ENCODE measurements at regions not wholly inside any gene's neighbourhood (a gene's known extent, or its start where the extent isn't known, plus 50 kb on each side); places are given as distances from the start of the nearest gene placed in this dataset.

DNA sequence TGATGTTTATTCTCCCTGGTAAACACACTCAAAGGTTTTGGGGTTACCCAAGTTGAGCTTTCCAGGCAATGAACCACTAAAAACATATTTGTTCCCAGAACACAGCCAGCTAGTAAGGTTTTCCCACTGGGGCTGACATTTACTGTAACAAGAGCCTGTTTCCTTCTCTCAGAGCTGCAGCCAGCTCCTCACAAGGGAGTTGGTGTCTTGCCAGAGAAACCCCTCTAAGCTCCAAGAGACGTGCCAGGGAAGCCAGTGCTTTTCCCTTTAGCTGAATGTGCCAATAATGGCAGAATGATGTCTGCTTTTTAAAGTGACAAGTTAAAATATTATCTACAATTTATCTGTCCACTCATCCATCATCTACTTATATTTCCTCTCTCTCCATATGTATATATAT is 170.8 kb upstream of the RBFOX1 start (continued):
- TF ChIP-seq OSR1 (CRISPR knock-in tag; IDR thresholded peaks at IDR 0.05): no peak
- no peak for TF ChIP-seq ZNF8 (CRISPR knock-in tag; IDR thresholded peaks at IDR 0.05)
- no peak for TF ChIP-seq ESRRG (CRISPR knock-in tag; IDR thresholded peaks at IDR 0.05)
- TF ChIP-seq, protein P1, sequence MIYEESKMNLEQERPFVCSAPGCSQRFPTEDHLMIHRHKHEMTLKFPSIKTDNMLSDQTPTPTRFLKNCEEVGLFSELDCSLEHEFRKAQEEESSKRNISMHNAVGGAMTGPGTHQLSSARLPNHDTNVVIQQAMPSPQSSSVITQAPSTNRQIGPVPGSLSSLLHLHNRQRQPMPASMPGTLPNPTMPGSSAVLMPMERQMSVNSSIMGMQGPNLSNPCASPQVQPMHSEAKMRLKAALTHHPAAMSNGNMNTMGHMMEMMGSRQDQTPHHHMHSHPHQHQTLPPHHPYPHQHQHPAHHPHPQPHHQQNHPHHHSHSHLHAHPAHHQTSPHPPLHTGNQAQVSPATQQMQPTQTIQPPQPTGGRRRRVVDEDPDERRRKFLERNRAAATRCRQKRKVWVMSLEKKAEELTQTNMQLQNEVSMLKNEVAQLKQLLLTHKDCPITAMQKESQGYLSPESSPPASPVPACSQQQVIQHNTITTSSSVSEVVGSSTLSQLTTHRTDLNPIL (CRISPR knock-in tag; IDR thresholded peaks at IDR 0.05; ENCODE audit: low read depth): no peak
- no peak for TF ChIP-seq BACH2 (CRISPR knock-in tag; IDR thresholded peaks at IDR 0.05; ENCODE audit: borderline replicate concordance)

DNA sequence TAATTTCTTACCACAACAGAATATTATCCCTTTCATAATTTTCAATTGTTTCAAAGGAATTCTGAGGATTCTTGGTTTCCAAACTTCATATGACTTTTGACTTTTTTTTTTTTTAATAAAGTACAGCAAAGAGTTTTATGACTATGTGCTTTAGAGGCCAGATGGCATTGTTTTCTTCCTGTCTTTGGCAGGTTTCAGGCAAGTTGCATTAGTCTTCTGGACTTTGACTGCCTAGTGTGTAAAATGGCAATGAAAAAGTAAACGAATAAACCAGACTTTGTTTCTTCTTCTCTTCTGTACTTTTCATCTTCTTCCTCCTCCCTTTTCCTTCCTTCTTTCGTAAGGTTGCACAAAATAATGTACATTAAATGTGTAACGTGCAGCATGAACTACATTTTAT is 172.6 kb upstream of the RBFOX1 start:
- TF ChIP-seq CSDC2 (CRISPR knock-in tag; IDR thresholded peaks at IDR 0.05): no peak
- ATAC-seq: no peak

DNA sequence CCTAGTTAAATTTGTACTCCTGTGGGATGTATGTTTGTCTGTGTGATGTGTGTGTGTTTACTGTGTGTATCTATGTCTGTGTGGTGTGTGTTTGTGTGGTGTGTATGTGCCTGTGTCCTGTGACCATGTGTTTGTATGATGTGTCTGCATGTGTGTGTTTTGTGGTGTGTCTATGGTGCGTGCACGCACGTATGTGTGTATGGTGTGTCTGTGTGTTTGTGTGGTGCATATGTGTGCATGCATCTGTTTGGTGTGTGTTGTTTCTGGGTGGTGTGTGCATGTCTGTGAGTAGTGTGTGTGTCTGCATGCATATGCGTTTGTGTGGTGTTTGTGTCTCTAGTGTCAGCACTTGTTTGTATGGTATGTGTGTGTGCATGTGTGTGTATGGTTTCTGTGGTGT is 174.2 kb upstream of the RBFOX1 start:
- ATAC-seq: no peak

DNA sequence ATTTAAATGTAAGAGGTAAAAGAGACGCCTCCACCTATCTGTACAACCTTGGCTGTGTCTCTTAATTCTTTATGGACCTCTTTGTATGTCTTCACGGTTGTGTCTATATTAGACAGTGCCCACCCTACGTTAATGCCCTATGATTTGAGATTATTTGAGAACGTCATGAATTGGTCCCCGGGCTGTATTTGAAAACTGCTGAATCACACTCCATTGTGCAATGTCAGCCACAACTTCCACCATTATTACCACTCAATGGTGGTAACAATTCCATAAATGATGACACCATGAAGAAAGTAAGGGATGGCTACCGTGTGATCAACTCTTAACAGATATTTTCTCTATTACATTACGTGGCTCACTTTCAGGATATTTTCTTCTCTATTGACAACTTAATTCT is 182.4 kb upstream of the RBFOX1 start:
- ATAC-seq: no peak
- TF ChIP-seq, protein P2, sequence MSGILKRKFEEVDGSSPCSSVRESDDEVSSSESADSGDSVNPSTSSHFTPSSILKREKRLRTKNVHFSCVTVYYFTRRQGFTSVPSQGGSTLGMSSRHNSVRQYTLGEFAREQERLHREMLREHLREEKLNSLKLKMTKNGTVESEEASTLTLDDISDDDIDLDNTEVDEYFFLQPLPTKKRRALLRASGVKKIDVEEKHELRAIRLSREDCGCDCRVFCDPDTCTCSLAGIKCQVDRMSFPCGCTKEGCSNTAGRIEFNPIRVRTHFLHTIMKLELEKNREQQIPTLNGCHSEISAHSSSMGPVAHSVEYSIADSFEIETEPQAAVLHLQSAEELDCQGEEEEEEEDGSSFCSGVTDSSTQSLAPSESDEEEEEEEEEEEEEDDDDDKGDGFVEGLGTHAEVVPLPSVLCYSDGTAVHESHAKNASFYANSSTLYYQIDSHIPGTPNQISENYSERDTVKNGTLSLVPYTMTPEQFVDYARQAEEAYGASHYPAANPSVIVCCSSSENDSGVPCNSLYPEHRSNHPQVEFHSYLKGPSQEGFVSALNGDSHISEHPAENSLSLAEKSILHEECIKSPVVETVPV (CRISPR knock-in tag; IDR thresholded peaks at IDR 0.05): no peak
- TF ChIP-seq, protein P3, sequence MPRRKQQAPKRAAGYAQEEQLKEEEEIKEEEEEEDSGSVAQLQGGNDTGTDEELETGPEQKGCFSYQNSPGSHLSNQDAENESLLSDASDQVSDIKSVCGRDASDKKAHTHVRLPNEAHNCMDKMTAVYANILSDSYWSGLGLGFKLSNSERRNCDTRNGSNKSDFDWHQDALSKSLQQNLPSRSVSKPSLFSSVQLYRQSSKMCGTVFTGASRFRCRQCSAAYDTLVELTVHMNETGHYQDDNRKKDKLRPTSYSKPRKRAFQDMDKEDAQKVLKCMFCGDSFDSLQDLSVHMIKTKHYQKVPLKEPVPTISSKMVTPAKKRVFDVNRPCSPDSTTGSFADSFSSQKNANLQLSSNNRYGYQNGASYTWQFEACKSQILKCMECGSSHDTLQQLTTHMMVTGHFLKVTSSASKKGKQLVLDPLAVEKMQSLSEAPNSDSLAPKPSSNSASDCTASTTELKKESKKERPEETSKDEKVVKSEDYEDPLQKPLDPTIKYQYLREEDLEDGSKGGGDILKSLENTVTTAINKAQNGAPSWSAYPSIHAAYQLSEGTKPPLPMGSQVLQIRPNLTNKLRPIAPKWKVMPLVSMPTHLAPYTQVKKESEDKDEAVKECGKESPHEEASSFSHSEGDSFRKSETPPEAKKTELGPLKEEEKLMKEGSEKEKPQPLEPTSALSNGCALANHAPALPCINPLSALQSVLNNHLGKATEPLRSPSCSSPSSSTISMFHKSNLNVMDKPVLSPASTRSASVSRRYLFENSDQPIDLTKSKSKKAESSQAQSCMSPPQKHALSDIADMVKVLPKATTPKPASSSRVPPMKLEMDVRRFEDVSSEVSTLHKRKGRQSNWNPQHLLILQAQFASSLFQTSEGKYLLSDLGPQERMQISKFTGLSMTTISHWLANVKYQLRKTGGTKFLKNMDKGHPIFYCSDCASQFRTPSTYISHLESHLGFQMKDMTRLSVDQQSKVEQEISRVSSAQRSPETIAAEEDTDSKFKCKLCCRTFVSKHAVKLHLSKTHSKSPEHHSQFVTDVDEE (CRISPR knock-in tag; IDR thresholded peaks at IDR 0.05): no peak
- TF ChIP-seq, protein P4, sequence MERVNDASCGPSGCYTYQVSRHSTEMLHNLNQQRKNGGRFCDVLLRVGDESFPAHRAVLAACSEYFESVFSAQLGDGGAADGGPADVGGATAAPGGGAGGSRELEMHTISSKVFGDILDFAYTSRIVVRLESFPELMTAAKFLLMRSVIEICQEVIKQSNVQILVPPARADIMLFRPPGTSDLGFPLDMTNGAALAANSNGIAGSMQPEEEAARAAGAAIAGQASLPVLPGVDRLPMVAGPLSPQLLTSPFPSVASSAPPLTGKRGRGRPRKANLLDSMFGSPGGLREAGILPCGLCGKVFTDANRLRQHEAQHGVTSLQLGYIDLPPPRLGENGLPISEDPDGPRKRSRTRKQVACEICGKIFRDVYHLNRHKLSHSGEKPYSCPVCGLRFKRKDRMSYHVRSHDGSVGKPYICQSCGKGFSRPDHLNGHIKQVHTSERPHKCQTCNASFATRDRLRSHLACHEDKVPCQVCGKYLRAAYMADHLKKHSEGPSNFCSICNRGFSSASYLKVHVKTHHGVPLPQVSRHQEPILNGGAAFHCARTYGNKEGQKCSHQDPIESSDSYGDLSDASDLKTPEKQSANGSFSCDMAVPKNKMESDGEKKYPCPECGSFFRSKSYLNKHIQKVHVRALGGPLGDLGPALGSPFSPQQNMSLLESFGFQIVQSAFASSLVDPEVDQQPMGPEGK (CRISPR knock-in tag; IDR thresholded peaks at IDR 0.05; ENCODE audit: borderline replicate concordance): no peak
- TF ChIP-seq CSDC2 (CRISPR knock-in tag; IDR thresholded peaks at IDR 0.05) (no peak), ZNF70 (CRISPR knock-in tag; IDR thresholded peaks at IDR 0.05) (no peak)

More for the DNA sequence above, 174.2 kb upstream of the RBFOX1 start:
- TF ChIP-seq TOX (CRISPR knock-in tag; IDR thresholded peaks at IDR 0.05; ENCODE audit: borderline replicate concordance) (no peak), TCF4 (CRISPR knock-in tag; IDR thresholded peaks at IDR 0.05; ENCODE audit: borderline replicate concordance) (no peak), ZFP3 (CRISPR knock-in tag; IDR thresholded peaks at IDR 0.05) (no peak), BACH2 (CRISPR knock-in tag; IDR thresholded peaks at IDR 0.05; ENCODE audit: borderline replicate concordance) (no peak), GLIS3 (CRISPR knock-in tag; IDR thresholded peaks at IDR 0.05) (no peak), ZNF565 (CRISPR knock-in tag; conservative IDR thresholded peaks at IDR 0.05; ENCODE audit: low read depth) (no peak), ARNTL (CRISPR knock-in tag; IDR thresholded peaks at IDR 0.05; ENCODE audit: borderline replicate concordance, low read depth) (no peak), ISL1 (CRISPR knock-in tag; IDR thresholded peaks at IDR 0.05) (no peak), PPARA (CRISPR knock-in tag; IDR thresholded peaks at IDR 0.05; ENCODE audit: borderline replicate concordance) (no peak), ZNF70 (CRISPR knock-in tag; IDR thresholded peaks at IDR 0.05) (no peak), ZC3H10 (CRISPR knock-in tag; IDR thresholded peaks at IDR 0.05) (no peak), ESRRG (CRISPR knock-in tag; IDR thresholded peaks at IDR 0.05) (no peak), SNAI2 (CRISPR knock-in tag; IDR thresholded peaks at IDR 0.05) (no peak)
- TF ChIP-seq, protein P2 (CRISPR knock-in tag; IDR thresholded peaks at IDR 0.05): no peak
- TF ChIP-seq, protein P4 (CRISPR knock-in tag; IDR thresholded peaks at IDR 0.05; ENCODE audit: borderline replicate concordance): no peak
- TF ChIP-seq, protein P3 (CRISPR knock-in tag; IDR thresholded peaks at IDR 0.05): no peak
- TF ChIP-seq, protein P5, sequence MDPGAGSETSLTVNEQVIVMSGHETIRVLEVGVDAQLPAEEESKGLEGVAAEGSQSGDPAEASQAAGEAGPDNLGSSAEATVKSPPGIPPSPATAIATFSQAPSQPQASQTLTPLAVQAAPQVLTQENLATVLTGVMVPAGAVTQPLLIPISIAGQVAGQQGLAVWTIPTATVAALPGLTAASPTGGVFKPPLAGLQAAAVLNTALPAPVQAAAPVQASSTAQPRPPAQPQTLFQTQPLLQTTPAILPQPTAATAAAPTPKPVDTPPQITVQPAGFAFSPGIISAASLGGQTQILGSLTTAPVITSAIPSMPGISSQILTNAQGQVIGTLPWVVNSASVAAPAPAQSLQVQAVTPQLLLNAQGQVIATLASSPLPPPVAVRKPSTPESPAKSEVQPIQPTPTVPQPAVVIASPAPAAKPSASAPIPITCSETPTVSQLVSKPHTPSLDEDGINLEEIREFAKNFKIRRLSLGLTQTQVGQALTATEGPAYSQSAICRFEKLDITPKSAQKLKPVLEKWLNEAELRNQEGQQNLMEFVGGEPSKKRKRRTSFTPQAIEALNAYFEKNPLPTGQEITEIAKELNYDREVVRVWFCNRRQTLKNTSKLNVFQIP (CRISPR knock-in tag; IDR thresholded peaks at IDR 0.05; ENCODE audit: borderline replicate concordance, low read depth): no peak

All from SK-N-SH treated with all-trans-retinoic acid at 6 μM for 48 hours (cell line).